Astrocyte of the cerebellum (primary cell): ENCODE measurements at regions not wholly inside any gene's neighbourhood (a gene's known extent, or its start where the extent isn't known, plus 50 kb on each side); places are given as distances from the start of the nearest gene placed in this dataset.

Source experiments
- DNase-seq: peaks from one replicate; pipeline ENCODE4 v3.0.0-alpha.2; 2011; ENCODE audit warnings: low read depth
- H3K4me3 ChIP-seq: 2 replicates; pipeline ENCODE4 v1.5.1; 2011; ENCODE audit warnings: mild to moderate bottlenecking, low read depth, low read length, moderate library complexity
- CTCF ChIP-seq: IDR thresholded peaks from 2 replicates; pipeline ENCODE4 v1.5.1; 2012; ENCODE audit warnings: low read length, low read depth, moderate library complexity, mild to moderate bottlenecking; ENCODE audit errors: missing control alignments
- in situ Hi-C: cut with HindIII; loops from 2 replicates; pipeline ENCODE4 v1.10.0; 2017; ENCODE audit warnings: low sequenced_read_pairs

DNA sequence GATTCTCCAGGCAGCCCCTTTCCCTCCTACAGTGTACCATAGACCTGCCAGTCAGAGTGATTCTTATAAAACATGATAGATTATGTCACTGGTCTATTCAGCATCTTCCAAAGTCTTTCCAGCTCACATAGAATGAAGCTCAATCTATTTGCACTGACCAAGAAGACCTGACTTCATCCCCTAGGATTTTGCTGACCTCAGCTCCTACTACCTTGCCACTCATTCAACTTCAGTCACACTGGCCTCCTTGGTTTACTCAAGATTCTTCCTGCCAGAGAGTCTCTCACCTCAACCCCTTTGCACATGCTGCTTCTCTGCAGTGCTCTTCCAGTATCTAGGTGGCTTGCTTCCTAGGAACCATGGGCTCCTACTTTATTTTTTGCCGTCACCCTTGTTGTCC is 392.9 kb downstream of the PID1 start:
- no peak for TF ChIP-seq CTCF
- in situ Hi-C loops = no loop called here
- H3K4me3 ChIP-seq = no peak overlapping the region
- no peak for DNase-seq

DNA sequence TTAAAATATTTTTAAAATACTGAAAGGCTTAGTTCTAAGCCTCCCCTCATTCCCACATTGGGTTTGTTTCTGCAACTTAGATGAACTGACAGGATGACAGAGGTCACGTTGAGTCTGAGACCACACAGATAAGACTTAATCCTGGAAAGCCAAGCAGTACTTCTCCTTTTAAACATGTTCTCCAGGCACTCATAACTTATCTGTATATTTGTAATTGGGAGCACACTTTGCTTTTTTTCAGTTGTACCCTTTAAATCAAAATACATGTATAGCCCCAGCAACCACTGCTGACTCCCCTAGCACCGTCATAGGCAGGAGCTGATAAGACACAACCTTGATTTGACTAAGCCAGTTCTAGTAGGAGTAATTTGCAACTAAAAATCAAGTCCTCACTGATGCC is 394.8 kb downstream of the PID1 start:
- no peak for DNase-seq
- TF ChIP-seq CTCF = no peak
- in situ Hi-C loops = no loop called here
- H3K4me3 ChIP-seq = no peak overlapping the region

DNA sequence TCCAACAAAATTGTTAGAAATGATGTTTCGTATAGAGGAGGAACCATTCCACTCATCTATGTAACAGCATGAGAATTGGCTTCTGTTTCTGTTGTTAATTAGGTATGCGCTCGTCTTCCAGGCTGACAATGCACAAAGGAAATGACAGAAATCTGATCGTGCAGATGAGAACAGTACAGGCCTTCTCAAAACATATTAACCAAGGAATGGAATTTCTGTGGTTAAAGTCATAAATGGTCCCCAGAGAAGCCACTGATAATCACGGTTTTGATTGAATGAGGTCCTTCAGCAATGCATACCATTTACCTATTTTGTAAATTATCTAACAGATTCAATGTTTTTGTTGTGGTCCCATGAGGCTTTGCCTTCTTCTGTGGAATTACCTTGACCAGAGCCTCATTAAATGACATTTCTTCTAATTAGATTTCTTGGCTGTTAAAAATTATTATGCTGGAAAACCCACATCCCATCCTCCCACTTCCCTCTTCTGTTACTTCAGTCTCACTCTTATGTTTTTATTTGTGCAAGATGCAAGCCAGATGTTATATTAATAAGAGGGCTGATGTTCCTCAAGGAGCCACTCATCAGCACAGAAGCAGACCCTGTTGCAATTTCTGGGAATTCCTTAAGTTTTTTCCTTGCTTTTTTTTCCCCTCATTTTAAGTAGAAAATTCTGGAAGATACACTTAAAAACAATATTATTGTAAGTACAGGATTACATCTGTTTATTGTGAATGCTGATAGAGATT is 395.8 kb downstream of the PID1 start:
- in situ Hi-C loops = no loop called here
- TF ChIP-seq CTCF = no peak
- H3K4me3 ChIP-seq = no peak overlapping the region
- peak; percentile 20 for DNase-seq

DNA sequence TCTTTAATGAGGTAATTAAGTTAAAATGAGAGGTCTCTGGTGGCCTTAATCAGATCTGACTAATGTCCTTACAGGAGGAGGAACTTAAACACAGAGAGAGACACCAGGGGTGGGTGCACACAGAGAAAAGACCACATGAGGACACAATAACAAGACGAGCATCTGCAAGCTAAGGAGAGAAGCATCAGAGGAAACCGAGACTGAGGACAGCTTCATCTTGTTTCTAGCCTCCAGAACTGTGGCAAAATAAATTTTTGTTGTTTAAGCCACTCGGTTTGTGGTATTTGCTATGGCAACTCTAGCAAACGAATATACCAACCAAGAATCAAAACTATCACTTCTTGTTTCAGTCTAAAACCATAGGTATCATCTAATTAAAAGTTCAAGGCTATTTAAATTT is 400.1 kb downstream of the PID1 start:
- in situ Hi-C loops = no loop called here
- DNase-seq = no peak
- no peak overlapping the region for H3K4me3 ChIP-seq
- TF ChIP-seq CTCF = no peak

DNA sequence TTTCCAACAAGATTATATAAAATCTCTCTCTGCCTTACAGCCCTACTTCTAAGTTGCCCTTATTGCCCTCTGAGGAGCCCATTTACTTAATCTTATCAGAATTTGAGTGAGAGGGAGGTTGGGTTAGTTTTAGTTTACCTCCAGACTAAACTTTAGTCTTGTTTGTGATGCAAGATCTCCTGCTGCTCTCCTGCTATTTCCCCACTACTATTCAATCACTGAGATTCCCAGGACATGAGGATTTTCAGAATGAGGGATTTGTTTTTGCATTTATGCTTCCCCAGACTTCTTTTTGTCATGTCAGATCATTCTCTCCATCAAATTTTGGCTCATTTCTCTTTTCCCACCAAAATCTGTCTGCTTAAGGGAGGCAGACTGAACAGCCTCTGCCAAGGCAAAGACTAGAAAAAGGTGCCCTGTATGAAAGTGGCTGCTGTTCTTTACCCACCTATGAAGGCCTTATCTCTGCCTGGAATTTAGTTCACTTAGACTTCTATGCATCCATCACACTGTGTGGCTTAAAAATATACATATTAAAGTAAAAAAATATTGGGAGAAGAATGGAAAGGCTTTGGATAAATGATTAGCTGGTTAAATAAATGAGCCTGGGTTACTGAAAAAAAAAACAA is 401.3 kb downstream of the PID1 start:
- no peak for DNase-seq
- H3K4me3 ChIP-seq = no peak overlapping the region
- in situ Hi-C loops = no loop called here
- no peak for TF ChIP-seq CTCF

DNA sequence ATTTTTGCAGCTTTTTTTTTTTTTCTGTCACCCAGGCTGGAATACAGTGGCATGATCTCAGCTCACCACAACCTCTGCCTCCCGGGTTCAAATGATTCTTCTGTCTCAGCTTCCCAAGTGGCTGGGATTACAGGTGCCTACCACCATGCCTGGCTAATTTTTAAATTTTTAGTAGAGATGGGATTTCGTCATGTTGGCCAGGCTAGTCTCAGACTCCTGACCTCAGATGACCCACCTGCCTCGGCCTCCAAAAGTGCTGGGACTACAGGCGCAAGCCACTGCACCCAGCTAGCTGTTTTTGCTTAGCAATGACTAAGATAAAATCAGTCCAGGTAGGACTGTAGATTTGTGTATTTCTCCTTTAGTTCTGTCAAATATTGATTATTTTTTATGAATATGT is 403.7 kb downstream of the PID1 start:
- H3K4me3 ChIP-seq = no peak overlapping the region
- no peak for TF ChIP-seq CTCF
- in situ Hi-C loops = no loop called here
- no peak for DNase-seq
